Mammary epithelial cell (primary cell): ENCODE measurements at regions not wholly inside any gene's neighbourhood (a gene's known extent, or its start where the extent isn't known, plus 50 kb on each side); places are given as distances from the start of the nearest gene placed in this dataset.

Experiments used
- CTCF ChIP-seq, 2 donors: IDR thresholded peaks in 1 of 2; conservative IDR thresholded peaks in 1 of 2; 2 replicates each; pipeline ENCODE4 v1.5.1; 2011 to 2012; ENCODE audit warnings: inconsistent platforms in 2 of 2, low read length in 2 of 2, mild to moderate bottlenecking in 2 of 2, control low read depth in 1 of 2, low read depth in 1 of 2; ENCODE audit not compliant: insufficient read depth in 1 of 2; ENCODE audit errors: extremely low read depth in 1 of 2
- EZH2 ChIP-seq: IDR thresholded peaks from 2 replicates; pipeline ENCODE4 v1.6.1; 2012; ENCODE audit warnings: low read length, inconsistent platforms, borderline replicate concordance

- TF ChIP-seq CTCF (conservative IDR thresholded peaks at IDR 0.05 in 1 of 2, IDR thresholded peaks at IDR 0.05 in 1 of 2; ENCODE audit: extremely low read depth in 1 of 2, insufficient read depth in 1 of 2, low read depth in 1 of 2, low read length in 2 of 2) = no peak
- no peak for TF ChIP-seq EZH2
These were observed 919.7 kb upstream of the CADM2 start for GRCh38 chr3:84039099-84039498.
